RWPE2 (cell line): ENCODE measurements at regions not wholly inside any gene's neighbourhood (a gene's known extent, or its start where the extent isn't known, plus 50 kb on each side); places are given as distances from the start of the nearest gene placed in this dataset.
A peak's percentile ranks its signal among the peaks of the same experiment; 100 is the strongest.

ENCODE experiments used
- ATAC-seq: fragments of 200-7000 bp; cut with Tn5 transposase; 3 replicates; pipeline ENCODE4 v1.9.1; 2021; ENCODE audit warnings: low read depth
- DNase-seq: peaks from one replicate; pipeline ENCODE4 v3.0.0-alpha.2; 2020; ENCODE audit warnings: low spot score
- H3K27ac ChIP-seq: fragments of 450-650 bp; 2 replicates; pipeline ENCODE4 v1.5.1; 2017; ENCODE audit warnings: mild to moderate bottlenecking; ENCODE audit not compliant: poor library complexity, severe bottlenecking
- H3K27me3 ChIP-seq: fragments of 250-450 bp; sonication (Bioruptor Pico); 2 replicates; pipeline ENCODE4 v1.5.1; 2021; ENCODE audit warnings: mild to moderate bottlenecking, moderate library complexity; ENCODE audit not compliant: insufficient read depth, poor library complexity, severe bottlenecking
- H3K36me3 ChIP-seq: fragments of 250-450 bp; sonication (Bioruptor Pico); 2 replicates; pipeline ENCODE4 v1.5.1; 2020; ENCODE audit warnings: low read depth, mild to moderate bottlenecking, moderate library complexity
- H3K4me1 ChIP-seq: fragments of 250-450 bp; sonication (Bioruptor Pico); 2 replicates; pipeline ENCODE4 v1.5.1; 2021; ENCODE audit warnings: mild to moderate bottlenecking, moderate library complexity; ENCODE audit not compliant: insufficient read depth, poor library complexity, severe bottlenecking
- H3K4me3 ChIP-seq: fragments of 250-450 bp; sonication (Bioruptor Pico); 2 replicates; pipeline ENCODE4 v1.5.1; 2021; ENCODE audit warnings: mild to moderate bottlenecking, moderate library complexity; ENCODE audit not compliant: severe bottlenecking
- H3K9me3 ChIP-seq: fragments of 250-450 bp; sonication (Bioruptor Pico); 2 replicates; pipeline ENCODE4 v1.5.1; 2021; ENCODE audit warnings: mild to moderate bottlenecking, moderate library complexity; ENCODE audit not compliant: severe bottlenecking
- TF ChIP-seq, protein P1 (sequence below): fragments of 450-650 bp; IDR thresholded peaks from one replicate; pipeline ENCODE4 v1.5.1; 2017; ENCODE audit warnings: mild to moderate bottlenecking, moderate library complexity; ENCODE audit not compliant: poor library complexity, severe bottlenecking

DNA sequence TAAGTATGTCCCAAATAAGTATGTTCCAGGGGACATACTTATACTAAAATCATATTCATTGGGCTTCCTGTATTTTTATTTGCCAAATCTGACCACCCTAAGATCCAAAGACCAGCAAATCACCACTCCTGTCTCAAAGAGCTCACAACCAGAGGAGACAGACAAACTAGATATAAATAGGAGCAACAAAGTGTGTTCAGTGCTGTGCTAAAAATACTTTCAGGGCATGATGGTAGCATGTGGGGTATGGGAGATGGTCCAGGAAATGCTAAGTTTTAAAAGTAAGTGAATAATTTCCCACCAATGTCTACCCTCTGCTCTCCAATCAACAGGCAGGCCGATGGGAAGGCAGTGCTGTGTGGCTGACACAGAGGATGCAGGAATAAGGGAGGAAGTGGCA, 87.1 kb downstream of the C1QL2 start:
- TF ChIP-seq, protein P1, sequence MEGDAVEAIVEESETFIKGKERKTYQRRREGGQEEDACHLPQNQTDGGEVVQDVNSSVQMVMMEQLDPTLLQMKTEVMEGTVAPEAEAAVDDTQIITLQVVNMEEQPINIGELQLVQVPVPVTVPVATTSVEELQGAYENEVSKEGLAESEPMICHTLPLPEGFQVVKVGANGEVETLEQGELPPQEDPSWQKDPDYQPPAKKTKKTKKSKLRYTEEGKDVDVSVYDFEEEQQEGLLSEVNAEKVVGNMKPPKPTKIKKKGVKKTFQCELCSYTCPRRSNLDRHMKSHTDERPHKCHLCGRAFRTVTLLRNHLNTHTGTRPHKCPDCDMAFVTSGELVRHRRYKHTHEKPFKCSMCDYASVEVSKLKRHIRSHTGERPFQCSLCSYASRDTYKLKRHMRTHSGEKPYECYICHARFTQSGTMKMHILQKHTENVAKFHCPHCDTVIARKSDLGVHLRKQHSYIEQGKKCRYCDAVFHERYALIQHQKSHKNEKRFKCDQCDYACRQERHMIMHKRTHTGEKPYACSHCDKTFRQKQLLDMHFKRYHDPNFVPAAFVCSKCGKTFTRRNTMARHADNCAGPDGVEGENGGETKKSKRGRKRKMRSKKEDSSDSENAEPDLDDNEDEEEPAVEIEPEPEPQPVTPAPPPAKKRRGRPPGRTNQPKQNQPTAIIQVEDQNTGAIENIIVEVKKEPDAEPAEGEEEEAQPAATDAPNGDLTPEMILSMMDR: no peak
- Histone ChIP-seq H3K4me3 (no peak overlapping the region), H3K27me3 (peaks cover 4% of the 10 kb centered on the region), H3K4me1 (no peaks in the 10 kb centered on the region), H3K27ac (no peak overlapping the region), H3K36me3 (no peaks in the 10 kb centered on the region), H3K9me3 (no peaks in the 10 kb centered on the region)
- DNase-seq (no peak), ATAC-seq (no peak)

DNA sequence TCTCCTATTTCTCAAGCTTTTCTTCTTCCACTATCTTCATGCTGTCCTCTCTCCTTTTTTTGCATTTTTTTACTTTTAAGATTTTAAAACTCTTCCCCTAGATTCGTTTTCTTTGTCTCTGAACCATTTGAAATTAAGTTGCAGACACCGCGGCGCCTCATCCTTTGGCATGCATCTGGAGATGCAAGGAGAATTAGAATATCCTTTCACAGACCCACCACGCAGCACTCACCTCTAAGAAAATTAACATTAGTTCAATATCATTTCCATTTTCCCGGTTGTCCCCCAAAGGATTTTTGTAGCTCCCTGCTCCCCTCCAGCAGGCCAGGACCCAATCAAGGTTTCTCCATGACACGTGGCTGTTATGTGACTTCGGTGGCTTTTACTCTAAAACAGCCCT, 88.8 kb downstream of the C1QL2 start:
- DNase-seq (no peak), ATAC-seq (no peak)
- H3K4me3 ChIP-seq: no peak overlapping the region
- no peaks in the 10 kb centered on the region for H3K4me1 ChIP-seq
- no peak overlapping the region for H3K27ac ChIP-seq
- TF ChIP-seq, protein P1: no peak
- H3K9me3 ChIP-seq: no peaks in the 10 kb centered on the region
- peaks cover 4% of the 10 kb centered on the region for H3K27me3 ChIP-seq
- H3K36me3 ChIP-seq: no peaks in the 10 kb centered on the region

DNA sequence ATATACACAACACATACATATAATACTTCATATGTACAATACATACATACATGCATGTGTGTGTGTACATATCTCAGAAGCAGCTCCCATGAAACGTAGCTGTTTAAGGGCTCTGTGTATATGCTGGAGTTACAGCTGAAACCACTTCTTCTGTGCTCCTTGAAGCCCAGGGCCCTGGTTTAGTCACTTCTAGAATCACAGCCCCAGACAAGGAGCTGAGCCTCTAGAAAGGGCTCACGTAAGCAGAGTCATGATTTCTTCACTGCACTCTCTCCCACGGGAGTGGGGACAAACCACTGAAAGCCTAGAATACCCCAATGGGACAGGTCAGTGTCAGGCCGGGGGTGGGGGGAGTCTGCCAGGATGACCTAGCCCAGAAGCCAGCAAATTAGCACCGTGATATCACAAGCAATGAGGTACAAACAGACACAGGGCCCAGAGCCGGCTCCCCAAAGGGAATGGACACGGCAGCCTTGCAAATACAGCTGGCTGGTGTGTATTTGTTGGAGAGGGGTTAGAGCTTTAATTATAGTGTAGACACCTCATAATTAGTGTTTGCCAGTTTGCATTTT, 90.3 kb downstream of the C1QL2 start:
- TF ChIP-seq, protein P1: no peak
- H3K4me3 ChIP-seq: no peak overlapping the region
- no peaks in the 10 kb centered on the region for H3K36me3 ChIP-seq
- no peak for DNase-seq
- no peak for ATAC-seq
- H3K4me1 ChIP-seq: no peaks in the 10 kb centered on the region
- H3K27ac ChIP-seq: no peak overlapping the region
- no peaks in the 10 kb centered on the region for H3K9me3 ChIP-seq
- peaks cover 4% of the 10 kb centered on the region for H3K27me3 ChIP-seq

DNA sequence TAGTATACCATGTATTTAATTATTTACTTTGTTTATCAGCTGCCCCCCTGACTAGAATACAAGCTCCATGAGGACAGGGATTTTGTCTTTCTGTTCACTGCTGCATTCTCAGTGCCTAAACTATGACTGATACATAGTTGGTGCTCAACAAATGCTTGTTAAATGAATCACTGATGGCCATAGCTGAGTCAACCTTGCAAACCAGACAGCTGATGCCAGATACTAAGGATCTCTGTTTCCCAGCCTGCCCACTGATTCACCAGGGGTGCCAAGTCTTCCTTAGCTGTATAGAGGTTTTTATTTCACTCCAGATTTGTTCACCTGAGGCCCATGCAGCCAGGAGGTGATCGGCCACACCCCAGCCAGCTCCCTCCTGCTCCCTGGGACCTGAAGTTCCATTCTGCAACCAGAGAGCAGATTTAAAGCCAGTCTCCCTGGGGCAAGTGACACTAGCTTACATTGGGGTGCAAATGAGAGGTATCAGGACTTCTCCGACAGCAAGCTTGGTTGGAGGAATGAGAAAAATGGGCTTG, 92.2 kb downstream of the C1QL2 start:
- DNase-seq (no peak), ATAC-seq (peak; percentile 64; the same call in 2 of the 3 replicates)
- Histone ChIP-seq H3K4me1 (no peaks in the 10 kb centered on the region), H3K27ac (no peak overlapping the region), H3K27me3 (peaks cover 4% of the 10 kb centered on the region), H3K9me3 (no peaks in the 10 kb centered on the region), H3K36me3 (no peaks in the 10 kb centered on the region), H3K4me3 (no peak overlapping the region)
- TF ChIP-seq, protein P1: no peak

DNA sequence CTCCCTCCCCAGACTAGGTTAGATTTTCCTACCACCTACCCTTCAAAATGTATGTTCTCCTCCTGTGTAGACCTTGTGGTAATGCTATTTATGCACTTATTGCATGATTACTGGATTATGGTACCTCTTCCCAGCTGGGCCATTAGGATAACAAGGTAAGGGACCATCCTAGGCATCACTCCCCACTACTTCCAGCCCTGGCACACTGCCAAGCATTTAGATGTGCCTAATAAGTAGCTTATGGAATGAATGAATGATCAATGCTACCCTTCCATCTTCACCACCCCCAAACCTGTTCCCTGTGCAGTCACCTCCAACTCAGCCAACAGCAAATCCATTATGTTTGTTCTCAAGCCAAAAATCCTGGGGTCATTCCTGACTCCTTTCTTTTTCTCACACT, 93.4 kb downstream of the C1QL2 start:
- no peak overlapping the region for H3K4me3 ChIP-seq
- H3K27ac ChIP-seq: no peak overlapping the region
- H3K9me3 ChIP-seq: no peaks in the 10 kb centered on the region
- no peak for ATAC-seq
- no peaks in the 10 kb centered on the region for H3K27me3 ChIP-seq
- H3K4me1 ChIP-seq: no peaks in the 10 kb centered on the region
- no peak for DNase-seq
- H3K36me3 ChIP-seq: no peaks in the 10 kb centered on the region
- TF ChIP-seq, protein P1: no peak
